Hematopoietic multipotent progenitor cell treated with erythropoietin and hydrocortisone succinate and interleukin-3 and kit ligand, for 17 days (in vitro differentiated cells): ENCODE measurements at regions not wholly inside any gene's neighbourhood (a gene's known extent, or its start where the extent isn't known, plus 50 kb on each side); places are given as distances from the start of the nearest gene placed in this dataset.

Source experiments
- DNase-seq: peaks from one replicate; pipeline ENCODE4 v3.0.0-alpha.2; 2015; ENCODE audit warnings: low spot score

- DNase-seq = no peak
Observed at GRCh38 chr17:77364941-77365583, 224.3 kb downstream of the SEC14L1 start.

DNA sequence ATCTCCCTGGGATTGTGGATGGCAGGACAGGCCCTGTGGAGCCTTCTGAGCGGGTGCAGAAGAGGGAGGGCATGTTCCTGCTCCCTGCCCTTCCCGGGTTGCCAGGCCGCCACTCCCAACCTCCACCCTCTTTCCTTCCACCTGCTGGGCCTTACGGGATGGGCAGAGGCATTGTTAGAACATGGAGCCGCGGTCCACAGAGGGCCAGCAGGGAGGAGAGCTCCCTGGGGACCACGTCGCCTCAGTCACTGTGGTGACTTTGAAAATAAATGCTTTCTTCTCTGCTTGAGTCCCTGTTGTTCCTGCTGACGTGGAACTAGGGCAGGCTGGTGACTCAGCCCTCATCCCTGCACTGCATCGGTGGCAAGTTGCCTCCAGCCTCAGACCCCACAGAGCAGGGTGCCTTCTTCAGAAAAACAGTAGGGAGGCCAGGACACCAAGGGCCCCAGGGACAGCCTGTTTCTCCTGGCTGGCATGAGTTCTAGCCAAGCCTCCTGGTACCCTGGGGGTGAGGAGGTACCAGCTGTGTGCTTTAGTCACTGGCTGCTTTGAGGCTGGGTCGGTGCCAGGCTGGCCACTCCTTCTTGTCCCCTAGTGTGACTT, 224.9 kb downstream of the SEC14L1 start:
- no peak for DNase-seq

GRCh38 chr17:77366206-77366557, 225.4 kb downstream of the SEC14L1 start:
- no peak for DNase-seq

DNA sequence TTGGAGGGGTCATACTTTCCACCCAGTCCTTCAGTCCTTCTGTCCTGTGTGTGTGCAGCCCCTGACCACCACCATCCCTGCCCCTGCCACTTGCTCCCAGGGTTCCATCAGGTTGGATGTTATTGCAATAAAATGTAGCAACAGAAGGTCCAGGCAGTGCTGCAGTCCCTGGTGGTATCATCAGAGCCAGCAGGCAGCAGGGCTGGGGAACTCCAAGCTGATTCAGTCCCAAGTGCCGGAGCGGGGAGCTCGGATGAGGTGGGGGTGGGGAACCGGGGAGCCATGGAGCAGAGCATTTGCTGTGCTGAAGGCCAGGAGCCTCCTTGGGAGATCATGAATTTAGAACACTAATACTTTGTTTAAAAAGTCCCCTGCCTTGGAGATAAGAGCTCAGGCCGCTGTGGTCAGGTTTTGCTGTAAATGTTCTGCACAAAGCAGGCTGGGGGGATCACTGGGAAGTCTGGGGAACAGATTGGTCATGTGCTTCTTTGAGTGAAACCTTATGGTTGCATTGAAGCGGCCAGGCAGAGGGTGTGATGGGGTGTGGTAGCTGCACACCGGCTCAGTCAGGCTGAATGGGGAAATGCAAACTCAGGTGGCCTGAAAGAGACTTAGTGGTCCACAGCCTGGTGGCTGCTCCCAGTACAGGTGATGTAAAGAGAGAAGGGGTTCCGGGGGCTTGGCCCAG, 225.9 kb downstream of the SEC14L1 start:
- DNase-seq = no peak

DNA sequence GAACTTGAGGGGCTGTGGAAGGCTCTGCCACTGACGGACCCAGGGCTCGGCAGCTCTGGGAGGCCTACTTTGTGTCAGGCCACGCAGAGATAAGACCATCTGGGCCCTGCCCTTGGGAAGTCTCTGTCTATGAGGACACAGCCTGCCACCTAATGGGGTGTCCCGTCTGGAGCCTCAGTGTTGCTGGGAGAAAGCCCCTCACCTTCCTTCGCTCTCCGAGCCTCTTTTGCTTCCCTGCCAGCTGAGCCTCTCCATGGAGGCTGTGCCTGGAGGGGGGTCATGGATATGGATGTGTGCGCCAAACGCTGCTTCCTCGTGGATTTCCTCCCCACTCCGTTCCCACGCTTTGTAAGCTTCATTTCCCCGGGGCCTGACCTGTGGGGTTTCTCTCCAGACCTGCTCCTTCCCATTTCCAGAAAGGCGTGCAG, 228.8 kb downstream of the SEC14L1 start:
- no peak for DNase-seq

GRCh38 chr17:77370586-77370985, 229.8 kb downstream of the SEC14L1 start:
- no peak for DNase-seq

- DNase-seq = no peak
Observed at GRCh38 chr17:77371117-77371887, 230.5 kb downstream of the SEC14L1 start.

DNA sequence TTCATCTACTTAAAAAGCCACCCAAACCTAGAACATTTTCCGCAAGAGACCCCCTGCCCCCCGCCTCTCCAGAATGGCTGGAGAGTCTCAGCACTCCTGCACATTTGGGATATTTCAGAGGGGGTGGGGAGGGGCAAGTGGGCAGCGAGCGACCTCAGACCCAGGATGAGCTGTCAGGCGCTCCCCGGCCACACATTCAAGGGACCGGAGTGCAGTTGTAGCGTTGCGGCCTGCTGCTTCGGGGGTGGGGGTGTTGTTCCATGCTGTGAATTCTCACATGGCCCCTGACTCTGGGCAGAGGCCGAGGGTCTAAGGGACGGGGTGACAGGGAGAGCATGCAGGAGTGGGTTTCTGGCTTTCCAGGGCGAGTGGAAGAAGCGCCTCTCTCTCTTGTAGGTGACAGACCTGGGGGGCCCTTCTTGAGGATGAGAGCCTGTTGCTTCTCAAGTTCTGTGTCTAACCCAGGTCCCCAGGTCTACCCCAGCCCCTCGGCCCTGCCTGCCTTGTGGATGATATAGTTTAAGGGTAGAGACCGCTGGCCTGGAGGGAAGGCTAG, 231.2 kb downstream of the SEC14L1 start:
- DNase-seq = no peak

GRCh38 chr17:77372444-77373298, 231.9 kb downstream of the SEC14L1 start:
- DNase-seq = no peak

DNA sequence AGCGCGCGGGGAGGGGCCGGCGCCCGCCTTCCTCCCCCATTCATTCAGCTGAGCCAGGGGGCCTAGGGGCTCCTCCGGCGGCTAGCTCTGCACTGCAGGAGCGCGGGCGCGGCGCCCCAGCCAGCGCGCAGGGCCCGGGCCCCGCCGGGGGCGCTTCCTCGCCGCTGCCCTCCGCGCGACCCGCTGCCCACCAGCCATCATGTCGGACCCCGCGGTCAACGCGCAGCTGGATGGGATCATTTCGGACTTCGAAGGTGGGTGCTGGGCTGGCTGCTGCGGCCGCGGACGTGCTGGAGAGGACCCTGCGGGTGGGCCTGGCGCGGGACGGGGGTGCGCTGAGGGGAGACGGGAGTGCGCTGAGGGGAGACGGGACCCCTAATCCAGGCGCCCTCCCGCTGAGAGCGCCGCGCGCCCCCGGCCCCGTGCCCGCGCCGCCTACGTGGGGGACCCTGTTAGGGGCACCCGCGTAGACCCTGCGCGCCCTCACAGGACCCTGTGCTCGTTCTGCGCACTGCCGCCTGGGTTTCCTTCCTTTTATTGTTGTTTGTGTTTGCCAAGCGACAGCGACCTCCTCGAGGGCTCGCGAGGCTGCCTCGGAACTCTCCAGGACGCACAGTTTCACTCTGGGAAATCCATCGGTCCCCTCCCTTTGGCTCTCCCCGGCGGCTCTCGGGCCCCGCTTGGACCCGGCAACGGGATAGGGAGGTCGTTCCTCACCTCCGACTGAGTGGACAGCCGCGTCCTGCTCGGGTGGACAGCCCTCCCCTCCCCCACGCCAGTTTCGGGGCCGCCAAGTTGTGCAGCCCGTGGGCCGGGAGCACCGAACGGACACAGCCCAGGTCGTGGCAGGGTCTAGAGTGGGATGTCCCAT, 232.8 kb downstream of the SEC14L1 start:
- DNase-seq = no peak

GRCh38 chr17:77374170-77374936, 233.6 kb downstream of the SEC14L1 start:
- no peak for DNase-seq

DNA sequence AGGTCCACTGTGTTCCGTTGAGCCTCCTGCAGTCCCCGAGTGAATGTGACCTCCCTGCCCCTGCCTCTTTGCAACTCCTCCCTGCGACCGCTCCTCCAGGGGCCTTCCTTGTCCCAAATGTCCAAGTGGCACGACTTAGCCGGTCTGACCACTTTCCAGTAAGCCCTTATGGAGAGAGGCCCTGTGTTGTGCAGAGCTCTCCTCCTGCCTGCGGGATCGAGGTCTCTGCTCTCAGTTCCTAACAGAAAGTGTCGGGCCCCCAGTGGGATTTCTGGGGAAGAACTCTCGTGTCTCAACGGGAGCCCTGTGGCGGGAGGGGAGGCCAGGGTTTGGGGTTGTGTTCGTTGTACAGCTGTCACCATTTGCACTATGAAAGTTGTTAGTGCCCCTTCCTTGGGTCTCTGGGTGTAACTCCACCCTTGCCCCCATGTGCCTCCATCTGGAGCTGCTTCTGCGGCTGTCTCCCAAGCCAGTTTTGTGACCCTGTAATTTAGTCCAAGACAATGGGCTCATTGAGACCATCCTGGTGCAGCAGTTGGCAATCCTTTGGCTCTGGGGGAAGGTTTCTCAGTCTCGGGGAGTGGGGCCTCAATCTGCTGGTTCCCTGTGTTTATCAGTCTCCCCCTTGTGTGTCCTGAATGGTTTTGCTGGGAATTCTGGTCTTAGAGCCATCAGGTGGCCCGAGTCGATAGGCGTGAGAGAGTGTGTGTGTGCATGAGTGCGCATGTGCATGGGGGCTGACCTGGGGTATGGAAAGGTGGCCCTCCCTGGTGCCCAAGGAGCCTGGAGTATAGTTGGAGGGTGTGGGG, 234.5 kb downstream of the SEC14L1 start:
- DNase-seq = no peak

DNA sequence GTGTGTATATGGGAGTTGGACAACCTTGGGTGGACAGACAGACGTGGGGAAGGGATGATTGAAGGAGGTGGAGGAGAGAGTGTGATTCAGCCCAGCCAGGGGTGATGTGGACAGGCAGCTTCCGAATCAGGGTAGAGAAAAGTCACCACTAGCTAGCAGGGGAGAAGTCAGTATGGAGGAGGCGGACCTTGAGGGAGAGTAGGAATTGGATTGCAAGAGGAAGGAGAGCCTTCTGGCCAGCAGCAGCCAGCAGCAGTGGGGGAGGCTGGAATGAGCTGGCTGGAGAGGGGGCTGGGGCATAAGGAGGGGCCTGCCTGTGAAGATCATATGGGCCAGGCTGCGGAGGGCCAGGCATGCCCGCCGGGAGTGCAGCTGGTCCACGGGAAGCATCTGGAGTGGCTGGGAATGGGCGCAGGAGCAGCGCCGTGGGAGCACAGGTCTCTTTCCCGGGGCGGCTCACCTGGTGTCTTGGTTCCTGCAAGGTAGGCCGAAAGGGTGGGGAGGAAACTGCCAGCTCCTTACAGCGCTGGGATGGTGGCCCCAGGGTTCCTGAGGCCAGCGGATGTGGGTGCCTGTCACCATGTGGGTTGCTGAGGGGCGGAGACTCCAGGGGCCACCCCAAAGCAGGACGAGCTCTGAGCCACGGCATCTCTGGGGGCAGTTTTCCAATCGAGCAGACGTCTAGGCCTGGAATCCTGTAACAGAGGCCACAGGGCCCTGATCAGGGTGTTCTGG, 235.3 kb downstream of the SEC14L1 start:
- DNase-seq = no peak

DNA sequence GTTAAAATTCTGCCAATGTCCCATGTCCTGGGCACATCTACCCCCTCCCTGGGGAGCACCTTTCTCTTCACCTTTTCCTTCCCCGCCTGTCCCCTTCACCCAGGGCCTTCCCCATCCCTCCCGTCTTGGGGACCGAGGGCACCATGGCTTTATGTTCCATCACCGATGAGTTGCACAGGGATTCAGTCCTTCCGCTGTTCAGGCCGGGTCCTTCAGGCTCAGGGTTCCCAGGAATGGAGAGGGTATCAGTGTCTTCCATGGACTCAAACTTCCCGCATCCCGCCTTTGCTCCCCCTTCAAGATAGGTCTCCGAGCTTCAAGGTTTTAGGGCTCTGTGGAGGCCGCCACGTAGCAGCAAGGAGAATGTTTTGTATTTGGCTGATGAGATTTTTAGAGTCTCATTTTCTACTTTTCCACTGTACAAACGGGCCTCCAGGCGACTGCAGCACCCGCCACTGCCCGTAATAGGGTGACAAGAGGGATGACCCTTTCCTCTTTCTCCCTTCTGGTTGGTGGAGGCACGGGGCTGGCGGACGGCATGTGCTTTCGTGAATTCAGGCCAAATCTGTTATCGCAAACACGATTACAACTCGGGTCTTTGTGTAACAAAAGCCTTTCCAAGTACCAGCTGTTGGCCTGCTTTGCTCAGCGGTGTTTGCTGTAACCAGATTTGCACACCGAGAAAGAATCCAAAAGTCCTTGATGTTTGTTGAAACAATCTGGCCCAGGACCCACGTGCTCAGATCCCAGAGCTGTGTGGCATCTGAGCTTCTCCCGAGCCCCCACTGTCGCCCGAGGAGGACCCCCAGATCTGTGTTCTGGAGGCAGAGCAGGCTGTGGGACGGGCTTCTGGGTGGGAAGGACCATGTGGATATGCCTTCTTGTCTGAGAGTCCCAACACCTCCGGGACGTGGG, 236.3 kb downstream of the SEC14L1 start:
- no peak for DNase-seq

DNA sequence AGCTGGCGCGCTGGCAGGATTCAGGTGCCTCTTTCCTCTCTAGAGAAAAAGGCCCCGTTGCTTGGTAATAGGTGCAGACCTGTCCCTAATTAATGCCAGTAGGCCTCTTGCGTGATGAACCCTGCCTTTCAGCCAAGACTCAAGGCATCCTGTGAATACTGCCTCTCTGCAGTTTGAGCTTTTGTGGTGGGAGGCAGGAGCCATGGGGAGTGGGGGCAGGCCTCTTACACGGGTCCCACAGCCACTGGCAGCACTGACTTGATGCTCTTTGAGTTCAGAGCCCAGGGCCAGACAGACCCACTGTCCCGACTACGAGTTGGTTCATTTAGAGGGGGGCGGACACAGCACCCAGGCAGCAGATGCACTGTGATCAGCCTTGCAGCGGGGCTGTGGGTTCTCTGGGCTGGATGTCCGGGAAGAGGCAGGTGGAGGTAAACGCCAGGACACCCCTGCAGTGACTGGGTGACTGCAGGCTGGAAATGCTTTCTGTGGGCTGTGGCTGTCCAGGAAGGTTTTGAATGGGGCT, 237.0 kb downstream of the SEC14L1 start:
- no peak for DNase-seq

DNA sequence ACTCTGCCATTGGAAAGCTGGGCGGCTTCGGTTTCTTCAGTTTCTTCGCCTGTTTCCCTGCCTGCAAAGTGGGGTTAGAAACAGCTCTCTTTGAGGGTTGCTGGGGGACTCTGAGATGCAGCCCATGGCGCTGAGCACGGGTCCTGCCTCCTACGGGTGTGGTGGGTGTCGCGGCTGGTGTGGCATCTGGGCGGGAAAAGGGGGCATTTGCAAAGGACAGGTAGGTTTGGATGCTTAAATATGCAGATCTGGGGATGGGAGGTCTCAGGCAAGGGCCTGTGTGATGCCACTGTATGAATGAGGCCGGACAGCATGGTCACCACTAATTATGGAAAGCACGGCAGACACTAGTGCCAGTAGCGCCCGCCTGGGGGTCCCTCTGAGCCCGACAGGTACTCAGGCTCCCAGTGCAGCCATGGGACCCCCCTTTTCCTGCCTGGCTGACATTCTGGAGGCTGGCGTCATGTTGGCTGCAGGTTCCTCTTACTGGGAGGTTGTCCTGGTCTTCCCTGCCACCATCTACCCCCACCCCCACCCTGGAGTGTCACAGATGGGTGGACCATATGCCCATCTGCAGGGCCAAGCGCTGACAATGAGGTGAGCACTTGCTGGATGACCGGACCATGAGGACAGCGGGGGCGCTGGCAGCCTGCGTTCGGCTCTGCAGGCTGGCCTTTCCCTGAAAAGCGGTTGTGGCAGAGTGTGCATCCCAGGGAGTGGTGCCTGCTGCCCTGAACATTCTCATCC, 237.7 kb downstream of the SEC14L1 start:
- no peak for DNase-seq
